Transverse colon (tissue), 3 donors: ENCODE measurements at regions not wholly inside any gene's neighbourhood (a gene's known extent, or its start where the extent isn't known, plus 50 kb on each side); places are given as distances from the start of the nearest gene placed in this dataset.

Source experiments
- EP300 ChIP-seq: sonication (generic); formaldehyde crosslinking; IDR thresholded peaks from one replicate; pipeline ENCODE4 v1.6.1; 2017; ENCODE audit warnings: antibody characterized with exemption, low read depth
- TF ChIP-seq, protein P1 (sequence below), 5 experiments: fragments of 200-600 bp in 3 of 5; fragments of 450-650 bp in 2 of 5; sonication (generic) in 3 of 5; IDR thresholded peaks; 1 replicate in 2 of 5; 2 replicates in 3 of 5; pipeline ENCODE4 v1.5.1; 2016 to 2017; ENCODE audit warnings: antibody characterized with exemption in 5 of 5, inconsistent platforms in 3 of 5, mild to moderate bottlenecking in 2 of 5, moderate library complexity in 1 of 5

DNA sequence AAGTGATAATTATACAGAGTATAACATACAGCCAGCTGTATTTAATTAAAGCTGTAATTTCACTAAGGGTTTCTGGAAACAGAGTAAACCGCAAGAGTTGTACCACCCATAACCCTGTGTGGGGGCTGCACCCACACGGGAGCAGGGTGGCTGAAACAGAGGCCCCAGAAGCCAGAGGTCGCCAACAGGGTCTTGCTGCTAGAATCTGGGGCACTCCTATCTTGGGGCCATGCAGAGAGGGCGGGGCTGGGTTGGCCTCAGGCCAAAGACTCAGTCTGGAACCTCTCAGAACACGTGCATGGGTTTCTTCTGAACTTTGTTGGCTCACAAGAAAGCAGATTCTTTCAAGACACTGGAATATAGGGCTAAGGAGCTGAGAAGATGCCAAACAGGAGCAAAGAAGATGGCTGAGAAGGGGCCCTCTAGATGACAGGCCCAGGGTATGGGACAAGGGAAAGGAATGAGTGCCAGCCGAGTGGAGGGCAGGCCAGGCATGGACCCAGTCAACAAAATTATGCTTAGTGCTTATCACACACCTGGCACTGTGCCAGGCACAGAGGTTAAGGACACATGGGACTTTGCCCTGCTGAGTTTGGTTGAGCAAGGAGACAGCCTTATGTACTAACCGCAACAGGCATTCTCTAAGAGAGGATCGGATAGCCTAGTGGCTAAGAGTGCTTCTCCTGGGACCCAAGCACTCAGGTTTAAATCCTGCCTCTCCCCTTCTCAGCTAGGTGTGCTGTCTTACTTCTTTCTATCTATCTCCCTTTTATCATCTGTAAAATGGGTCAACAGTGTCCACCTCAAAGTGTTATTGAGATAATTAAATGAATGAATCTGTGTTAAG, 96.6 kb upstream of the FOXP4 start:
- no peak for TF ChIP-seq EP300
- TF ChIP-seq, protein P1, sequence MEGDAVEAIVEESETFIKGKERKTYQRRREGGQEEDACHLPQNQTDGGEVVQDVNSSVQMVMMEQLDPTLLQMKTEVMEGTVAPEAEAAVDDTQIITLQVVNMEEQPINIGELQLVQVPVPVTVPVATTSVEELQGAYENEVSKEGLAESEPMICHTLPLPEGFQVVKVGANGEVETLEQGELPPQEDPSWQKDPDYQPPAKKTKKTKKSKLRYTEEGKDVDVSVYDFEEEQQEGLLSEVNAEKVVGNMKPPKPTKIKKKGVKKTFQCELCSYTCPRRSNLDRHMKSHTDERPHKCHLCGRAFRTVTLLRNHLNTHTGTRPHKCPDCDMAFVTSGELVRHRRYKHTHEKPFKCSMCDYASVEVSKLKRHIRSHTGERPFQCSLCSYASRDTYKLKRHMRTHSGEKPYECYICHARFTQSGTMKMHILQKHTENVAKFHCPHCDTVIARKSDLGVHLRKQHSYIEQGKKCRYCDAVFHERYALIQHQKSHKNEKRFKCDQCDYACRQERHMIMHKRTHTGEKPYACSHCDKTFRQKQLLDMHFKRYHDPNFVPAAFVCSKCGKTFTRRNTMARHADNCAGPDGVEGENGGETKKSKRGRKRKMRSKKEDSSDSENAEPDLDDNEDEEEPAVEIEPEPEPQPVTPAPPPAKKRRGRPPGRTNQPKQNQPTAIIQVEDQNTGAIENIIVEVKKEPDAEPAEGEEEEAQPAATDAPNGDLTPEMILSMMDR (IDR thresholded peaks at IDR 0.05), result no peak
